Testis (tissue), 2 donors: ENCODE measurements at regions not wholly inside any gene's neighbourhood (a gene's known extent, or its start where the extent isn't known, plus 50 kb on each side); places are given as distances from the start of the nearest gene placed in this dataset.

ENCODE experiments used
- POLR2A ChIP-seq: fragments of 450-650 bp; IDR thresholded peaks from one replicate; pipeline ENCODE4 v1.6.1; 2017; ENCODE audit warnings: antibody characterized with exemption, mild to moderate bottlenecking, moderate library complexity
- TF ChIP-seq, protein P1 (sequence below), 3 experiments: fragments of 450-650 bp in 2 of 3; fragments of 200-600 bp in 1 of 3; sonication (generic) in 1 of 3; IDR thresholded peaks; one replicate each; pipeline ENCODE4 v1.5.1; 2016 to 2019; ENCODE audit warnings: antibody characterized with exemption in 3 of 3, mild to moderate bottlenecking in 2 of 3, moderate library complexity in 1 of 3

DNA sequence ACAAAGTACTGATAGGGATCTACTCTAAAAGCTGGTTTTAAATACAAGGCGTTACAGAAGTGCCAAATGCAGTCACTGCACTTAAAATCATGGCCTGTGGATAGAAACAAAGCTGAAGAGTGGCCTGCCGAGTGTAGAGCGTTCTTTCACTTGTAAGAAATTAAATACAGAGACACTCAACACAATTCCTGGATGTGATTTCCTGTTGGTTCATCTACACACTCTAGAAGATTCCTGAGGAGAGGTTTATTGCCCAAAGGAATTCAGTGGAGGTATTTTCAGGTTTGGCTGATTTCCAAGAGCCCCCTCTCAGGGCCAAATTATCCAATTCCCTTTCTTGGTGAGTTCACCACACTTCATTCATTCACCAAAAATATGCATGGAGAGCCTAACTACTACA lies 200.3 kb upstream of the IL12A start:
- TF ChIP-seq, protein P1, sequence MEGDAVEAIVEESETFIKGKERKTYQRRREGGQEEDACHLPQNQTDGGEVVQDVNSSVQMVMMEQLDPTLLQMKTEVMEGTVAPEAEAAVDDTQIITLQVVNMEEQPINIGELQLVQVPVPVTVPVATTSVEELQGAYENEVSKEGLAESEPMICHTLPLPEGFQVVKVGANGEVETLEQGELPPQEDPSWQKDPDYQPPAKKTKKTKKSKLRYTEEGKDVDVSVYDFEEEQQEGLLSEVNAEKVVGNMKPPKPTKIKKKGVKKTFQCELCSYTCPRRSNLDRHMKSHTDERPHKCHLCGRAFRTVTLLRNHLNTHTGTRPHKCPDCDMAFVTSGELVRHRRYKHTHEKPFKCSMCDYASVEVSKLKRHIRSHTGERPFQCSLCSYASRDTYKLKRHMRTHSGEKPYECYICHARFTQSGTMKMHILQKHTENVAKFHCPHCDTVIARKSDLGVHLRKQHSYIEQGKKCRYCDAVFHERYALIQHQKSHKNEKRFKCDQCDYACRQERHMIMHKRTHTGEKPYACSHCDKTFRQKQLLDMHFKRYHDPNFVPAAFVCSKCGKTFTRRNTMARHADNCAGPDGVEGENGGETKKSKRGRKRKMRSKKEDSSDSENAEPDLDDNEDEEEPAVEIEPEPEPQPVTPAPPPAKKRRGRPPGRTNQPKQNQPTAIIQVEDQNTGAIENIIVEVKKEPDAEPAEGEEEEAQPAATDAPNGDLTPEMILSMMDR (IDR thresholded peaks at IDR 0.05): no peak
- TF ChIP-seq POLR2A: no peak
